NT2/D1 (cell line): ENCODE measurements at regions not wholly inside any gene's neighbourhood (a gene's known extent, or its start where the extent isn't known, plus 50 kb on each side); places are given as distances from the start of the nearest gene placed in this dataset.

Experiments used
- SUZ12 ChIP-seq: IDR thresholded peaks from 2 replicates; pipeline ENCODE4 v1.6.1; 2011; ENCODE audit not compliant: insufficient read length, insufficient read depth; ENCODE audit errors: extremely low read depth
- YY1 ChIP-seq: IDR thresholded peaks from 2 replicates; pipeline ENCODE4 v1.6.1; 2011; ENCODE audit not compliant: insufficient read length, insufficient read depth
- ZNF274 ChIP-seq: IDR thresholded peaks from 2 replicates; pipeline ENCODE4 v1.6.1; 2011; ENCODE audit warnings: mild to moderate bottlenecking, low read depth, low read length

GRCh38 chr6:14415452-14415851, 297.9 kb downstream of the CD83 start:
- TF ChIP-seq SUZ12 = no peak
- TF ChIP-seq ZNF274 = no peak
- TF ChIP-seq YY1 = no peak
